Type B pancreatic cell (in vitro differentiated cells): ENCODE measurements at regions not wholly inside any gene's neighbourhood (a gene's known extent, or its start where the extent isn't known, plus 50 kb on each side); places are given as distances from the start of the nearest gene placed in this dataset.

Experiments
- DNase-seq: peaks from one replicate; pipeline ENCODE4 v3.0.0; 2021; ENCODE audit warnings: mixed read lengths; ENCODE audit not compliant: unreplicated experiment; ENCODE audit errors: extremely low spot score
- H3K27ac Mint-ChIP-seq: 2 replicates; pipeline ENCODE4 v1.8.0; 2021; ENCODE audit warnings: mild to moderate bottlenecking, mixed read lengths
- H3K27me3 Mint-ChIP-seq: 2 replicates; pipeline ENCODE4 v1.8.0; 2021; ENCODE audit warnings: mixed read lengths
- H3K36me3 Mint-ChIP-seq: 2 replicates; pipeline ENCODE4 v1.8.0; 2021; ENCODE audit warnings: mixed read lengths
- H3K4me1 Mint-ChIP-seq: one replicate; pipeline ENCODE4 v1.8.0; 2021; ENCODE audit warnings: mixed read lengths; ENCODE audit not compliant: unreplicated experiment
- H3K4me3 Mint-ChIP-seq: 2 replicates; pipeline ENCODE4 v1.8.0; 2021; ENCODE audit warnings: mild to moderate bottlenecking, mixed read lengths
- H3K9me3 Mint-ChIP-seq: 2 replicates; pipeline ENCODE4 v1.8.0; 2021; ENCODE audit warnings: mixed read lengths
- TF ChIP-seq, protein P1 (sequence below): fragments of 200-600 bp; sonication (generic); conservative IDR thresholded peaks from 2 replicates; pipeline ENCODE4 v1.5.0; 2021; ENCODE audit warnings: antibody characterized with exemption, mild to moderate bottlenecking

DNA sequence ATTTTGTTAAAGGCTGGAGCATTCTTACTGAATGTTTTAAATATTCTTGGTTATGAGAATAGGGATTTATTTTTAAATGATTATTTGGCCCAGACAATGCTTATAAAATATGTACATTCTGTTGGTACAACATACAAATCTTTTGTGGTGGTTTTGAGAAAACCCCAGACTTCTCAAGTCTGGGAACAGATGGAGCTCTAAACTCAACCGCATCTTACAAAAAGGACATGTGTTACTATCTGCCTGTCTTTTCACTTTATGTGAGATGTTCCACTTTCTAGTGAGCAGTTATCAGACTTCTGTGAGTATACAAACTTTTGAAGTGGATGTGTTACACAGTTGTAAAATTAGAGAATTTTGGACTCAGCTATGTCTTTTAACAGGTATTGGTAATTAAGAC lies 135.5 kb upstream of the RBMS3 start:
- Mint-ChIP-seq H3K4me1 (peaks cover 10% of the 10 kb centered on the region), H3K9me3 (peaks cover 6% of the 10 kb centered on the region), H3K4me3 (no peak overlapping the region), H3K36me3 (no peaks in the 10 kb centered on the region), H3K27me3 (no peaks in the 10 kb centered on the region), H3K27ac (no peak overlapping the region)
- TF ChIP-seq, protein P1, sequence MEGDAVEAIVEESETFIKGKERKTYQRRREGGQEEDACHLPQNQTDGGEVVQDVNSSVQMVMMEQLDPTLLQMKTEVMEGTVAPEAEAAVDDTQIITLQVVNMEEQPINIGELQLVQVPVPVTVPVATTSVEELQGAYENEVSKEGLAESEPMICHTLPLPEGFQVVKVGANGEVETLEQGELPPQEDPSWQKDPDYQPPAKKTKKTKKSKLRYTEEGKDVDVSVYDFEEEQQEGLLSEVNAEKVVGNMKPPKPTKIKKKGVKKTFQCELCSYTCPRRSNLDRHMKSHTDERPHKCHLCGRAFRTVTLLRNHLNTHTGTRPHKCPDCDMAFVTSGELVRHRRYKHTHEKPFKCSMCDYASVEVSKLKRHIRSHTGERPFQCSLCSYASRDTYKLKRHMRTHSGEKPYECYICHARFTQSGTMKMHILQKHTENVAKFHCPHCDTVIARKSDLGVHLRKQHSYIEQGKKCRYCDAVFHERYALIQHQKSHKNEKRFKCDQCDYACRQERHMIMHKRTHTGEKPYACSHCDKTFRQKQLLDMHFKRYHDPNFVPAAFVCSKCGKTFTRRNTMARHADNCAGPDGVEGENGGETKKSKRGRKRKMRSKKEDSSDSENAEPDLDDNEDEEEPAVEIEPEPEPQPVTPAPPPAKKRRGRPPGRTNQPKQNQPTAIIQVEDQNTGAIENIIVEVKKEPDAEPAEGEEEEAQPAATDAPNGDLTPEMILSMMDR = no peak
- DNase-seq = no peak

DNA sequence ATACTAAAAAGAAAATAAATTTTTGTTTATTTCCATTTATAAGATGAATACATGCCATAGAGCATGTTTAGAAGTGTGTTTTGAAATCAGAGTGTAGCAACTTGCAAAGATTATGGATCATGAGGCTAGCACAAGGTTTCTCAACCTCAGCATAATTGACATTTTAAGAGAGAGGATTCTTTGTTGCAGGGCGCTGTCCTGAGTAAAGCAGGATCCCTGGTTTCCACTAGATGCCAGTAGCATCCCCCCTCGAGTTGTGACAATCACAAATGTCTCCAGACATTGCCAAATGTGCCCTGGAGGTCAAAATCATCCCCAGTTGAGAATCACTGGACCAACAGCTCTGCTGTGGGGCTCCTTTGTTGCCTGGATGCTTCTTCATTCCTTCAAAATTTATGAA lies 128.5 kb upstream of the RBMS3 start:
- peaks cover 6% of the 10 kb centered on the region for H3K9me3 Mint-ChIP-seq
- no peaks in the 10 kb centered on the region for H3K36me3 Mint-ChIP-seq
- H3K4me1 Mint-ChIP-seq = peaks cover 8% of the 10 kb centered on the region
- TF ChIP-seq, protein P1 = no peak
- no peak for DNase-seq
- H3K27me3 Mint-ChIP-seq = no peaks in the 10 kb centered on the region
- no peak overlapping the region for H3K4me3 Mint-ChIP-seq
- no peak overlapping the region for H3K27ac Mint-ChIP-seq

DNA sequence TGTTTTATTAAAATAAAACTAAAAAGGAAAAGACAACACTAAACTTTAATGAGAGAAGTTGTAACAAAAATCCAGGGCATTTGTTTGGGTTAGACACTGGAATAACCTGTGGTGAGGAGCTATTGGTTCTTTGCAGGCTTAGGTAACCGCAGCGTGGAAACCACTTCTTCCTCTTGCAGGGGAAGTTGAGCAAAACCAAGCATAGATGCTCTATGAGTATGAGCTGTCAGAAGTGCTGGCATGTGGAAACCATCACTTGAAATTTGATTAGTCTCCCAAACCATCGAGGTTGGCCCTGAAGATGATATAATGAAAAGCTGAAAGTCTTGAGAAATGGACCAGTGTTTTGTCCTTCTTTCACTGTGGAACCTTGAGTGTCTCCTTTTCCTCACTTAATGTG lies 127.1 kb upstream of the RBMS3 start:
- Mint-ChIP-seq H3K27me3 (no peaks in the 10 kb centered on the region), H3K4me3 (no peak overlapping the region), H3K9me3 (peaks cover 6% of the 10 kb centered on the region), H3K36me3 (no peaks in the 10 kb centered on the region), H3K27ac (no peak overlapping the region), H3K4me1 (peaks cover 8% of the 10 kb centered on the region)
- TF ChIP-seq, protein P1 = no peak
- DNase-seq = no peak

DNA sequence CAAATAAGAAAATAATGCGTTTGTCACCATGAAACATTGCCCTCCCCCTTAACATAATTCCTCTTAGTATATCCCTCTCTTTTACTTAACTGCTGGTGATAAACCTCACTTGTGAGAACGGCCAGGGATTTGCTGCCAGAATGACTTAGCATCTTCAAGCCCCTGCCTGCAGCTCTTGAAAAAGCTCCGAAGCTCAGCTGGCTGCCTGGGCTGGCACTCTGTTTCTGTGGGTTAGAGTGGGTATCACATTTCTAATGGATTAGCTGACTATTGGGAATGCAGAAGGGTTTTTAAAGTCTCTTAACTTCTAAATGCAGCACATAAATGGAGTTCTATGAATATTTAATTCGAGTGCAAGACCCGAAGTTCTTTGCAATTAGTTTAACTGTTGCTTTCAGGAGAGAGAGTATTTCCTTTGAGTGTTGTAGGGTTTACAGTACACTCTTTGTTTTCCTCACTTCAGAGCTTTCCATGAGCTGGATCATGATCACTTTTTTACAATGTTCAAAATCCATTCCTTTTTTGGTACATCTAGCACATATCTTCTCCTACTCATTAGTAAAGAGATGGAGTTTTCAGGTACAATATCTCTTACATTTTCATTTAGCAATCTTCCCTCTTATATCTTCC lies 124.7 kb upstream of the RBMS3 start:
- no peaks in the 10 kb centered on the region for H3K36me3 Mint-ChIP-seq
- no peak for DNase-seq
- H3K27ac Mint-ChIP-seq = no peak overlapping the region
- peaks cover 2% of the 10 kb centered on the region for H3K9me3 Mint-ChIP-seq
- no peak overlapping the region for H3K4me3 Mint-ChIP-seq
- no peaks in the 10 kb centered on the region for H3K27me3 Mint-ChIP-seq
- H3K4me1 Mint-ChIP-seq = peaks cover 8% of the 10 kb centered on the region
- TF ChIP-seq, protein P1 = no peak

DNA sequence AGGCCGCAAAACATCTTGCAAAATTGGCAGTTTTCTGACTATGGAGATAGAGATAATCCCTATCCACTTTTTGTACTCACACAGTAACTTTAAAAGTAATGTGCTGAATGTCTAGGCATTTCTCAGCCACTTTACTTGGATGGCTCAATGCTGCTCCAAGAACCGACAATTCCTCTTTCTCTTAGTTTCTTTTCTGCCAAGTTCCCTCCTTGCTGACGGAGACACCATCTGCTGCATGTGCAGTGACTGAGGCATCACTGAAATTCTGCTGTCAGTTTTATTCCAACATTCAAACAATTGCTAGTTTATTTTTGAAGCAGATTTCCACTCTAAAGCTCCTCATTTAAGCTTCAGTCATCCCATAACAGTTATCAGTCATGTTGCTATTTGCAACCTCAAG lies 116.0 kb upstream of the RBMS3 start:
- no peak overlapping the region for H3K4me3 Mint-ChIP-seq
- H3K36me3 Mint-ChIP-seq = no peaks in the 10 kb centered on the region
- no peaks in the 10 kb centered on the region for H3K4me1 Mint-ChIP-seq
- no peaks in the 10 kb centered on the region for H3K27me3 Mint-ChIP-seq
- no peak overlapping the region for H3K27ac Mint-ChIP-seq
- TF ChIP-seq, protein P1 = no peak
- no peak for DNase-seq
- peaks cover 8% of the 10 kb centered on the region for H3K9me3 Mint-ChIP-seq

DNA sequence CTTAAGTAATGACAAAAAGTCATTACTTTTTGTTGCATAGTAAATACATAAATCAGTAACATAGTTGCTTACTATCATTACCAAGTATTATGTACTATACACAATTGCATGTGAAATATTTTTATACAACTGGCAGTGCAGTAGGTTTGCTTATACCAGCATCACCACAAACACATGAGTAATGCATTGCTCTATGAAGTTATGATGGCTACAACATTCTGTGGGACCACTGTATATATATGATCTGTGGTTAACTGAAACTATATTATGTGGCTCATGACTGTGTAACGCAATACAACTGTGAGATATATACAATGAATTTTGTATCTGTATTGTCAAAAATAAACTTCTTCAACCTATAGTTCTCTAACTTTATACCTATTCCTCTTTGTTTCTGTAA lies 113.7 kb upstream of the RBMS3 start:
- Mint-ChIP-seq H3K27me3 (no peaks in the 10 kb centered on the region), H3K4me3 (no peak overlapping the region), H3K36me3 (no peaks in the 10 kb centered on the region), H3K27ac (no peak overlapping the region), H3K9me3 (peaks cover 9% of the 10 kb centered on the region), H3K4me1 (peaks cover 8% of the 10 kb centered on the region)
- TF ChIP-seq, protein P1 = no peak
- no peak for DNase-seq
